Lower leg skin (tissue), 3 donors: ENCODE measurements at regions not wholly inside any gene's neighbourhood (a gene's known extent, or its start where the extent isn't known, plus 50 kb on each side); places are given as distances from the start of the nearest gene placed in this dataset.
"Not testable (repeated sequence)": the region's sequence is repeated elsewhere in the genome, so short reads cannot be mapped to it uniquely, and the experiment has no call there.

ENCODE experiments used
- CTCF ChIP-seq, 3 donors: fragments of 450-650 bp; IDR thresholded peaks; one replicate each; pipeline ENCODE4 v1.5.1; 2016; ENCODE audit warnings: antibody characterized with exemption in 3 of 3, mild to moderate bottlenecking in 3 of 3, moderate library complexity in 2 of 3
- POLR2A ChIP-seq, 2 donors: fragments of 450-650 bp; IDR thresholded peaks; one replicate each; pipeline ENCODE4 v1.6.1; 2016 to 2017; ENCODE audit warnings: antibody characterized with exemption in 2 of 2, mild to moderate bottlenecking in 1 of 2, moderate library complexity in 1 of 2

GRCh38 chr6:126673749-126674148 is 333.8 kb downstream of the CENPW start:
- TF ChIP-seq CTCF, POLR2A (IDR thresholded peaks at IDR 0.05): not testable (repeated sequence)
